ENCODE measurements at regions not wholly inside any gene's neighbourhood (a gene's known extent, or its start where the extent isn't known, plus 50 kb on each side); places are given as distances from the start of the nearest gene placed in this dataset.

- no peak for TF ChIP-seq POLR2A (IDR thresholded peaks at IDR 0.05; ENCODE audit: low read depth, low read length)
- no peak for TF ChIP-seq SPI1 (IDR thresholded peaks at IDR 0.05; ENCODE audit: low read depth, low read length)
Measured at GRCh38 chr13:103284466-103284865, 218.2 kb upstream of the SLC10A2 start.

All from GM12891 (cell line).